Transverse colon (tissue), 4 donors: ENCODE measurements at regions not wholly inside any gene's neighbourhood (a gene's known extent, or its start where the extent isn't known, plus 50 kb on each side); places are given as distances from the start of the nearest gene placed in this dataset.

Experiments used
- DNase-seq: peaks from one replicate; pipeline ENCODE4 v3.0.0-alpha.2; 2019
- H3K27ac ChIP-seq, 4 donors: fragments of 200-600 bp; sonication (generic); 2 replicates each; pipeline ENCODE4 v1.5.1; 2016 to 2018; ENCODE audit warnings: inconsistent platforms in 4 of 4
- H3K27me3 ChIP-seq: fragments of 200-600 bp; sonication (generic); 2 replicates; pipeline ENCODE4 v1.5.1; 2017; ENCODE audit warnings: inconsistent platforms
- H3K36me3 ChIP-seq, 4 donors: fragments of 200-600 bp; sonication (generic); 2 replicates each; pipeline ENCODE4 v1.5.1; 2017 to 2019; ENCODE audit warnings: inconsistent platforms in 4 of 4
- H3K4me1 ChIP-seq, 4 donors: fragments of 200-600 bp; sonication (generic); 2 replicates each; pipeline ENCODE4 v1.5.1; 2017 to 2020; ENCODE audit warnings: inconsistent platforms in 4 of 4
- H3K4me3 ChIP-seq, 4 donors: fragments of 200-600 bp; sonication (generic); 1 replicate in 1 of 4; 2 replicates in 3 of 4; pipeline versions ENCODE4 v1.5.1 to v1.6.1; 2017 to 2019; ENCODE audit warnings: inconsistent platforms in 4 of 4
- H3K9me3 ChIP-seq, 2 donors: fragments of 200-600 bp; sonication (generic); 2 replicates each; pipeline ENCODE4 v1.5.1; 2017 to 2019; ENCODE audit warnings: inconsistent platforms in 2 of 2
- EP300 ChIP-seq: sonication (generic); formaldehyde crosslinking; IDR thresholded peaks from one replicate; pipeline ENCODE4 v1.6.1; 2017; ENCODE audit warnings: antibody characterized with exemption, low read depth
- POLR2A ChIP-seq: fragments of 450-650 bp; IDR thresholded peaks from one replicate; pipeline ENCODE4 v1.6.1; 2016; ENCODE audit warnings: antibody characterized with exemption, mild to moderate bottlenecking, moderate library complexity
- POLR2AphosphoS5 ChIP-seq, 3 donors: sonication (generic); formaldehyde crosslinking; IDR thresholded peaks; one replicate each; pipeline ENCODE4 v1.6.1; 2016; ENCODE audit warnings: antibody characterized with exemption in 3 of 3
- WGBS, 2 donors: methylation state at CpG; one replicate each; pipeline ENCODE4 v1.1.5; 2018; ENCODE audit warnings: low coverage in 1 of 2; 5-methylcytosine and 5-hydroxymethylcytosine counted together
- in situ Hi-C, 4 donors: fragments of 200-750 bp; cut with MboI; loops; one replicate each; pipeline versions ENCODE4 v1.15.0 to v1.15.1; 2017; ENCODE audit warnings: low sequenced_read_pairs in 3 of 4, low pct_ligation_motif_present in 1 of 4, low pct_unique_long_range_greater_than_20kb in 1 of 4
- intact Hi-C: fragments of 100-400 bp; cut with DNase I; formaldehyde crosslinking; loops from one replicate; pipeline ENCODE4 v1.15.1; 2023; ENCODE audit warnings: low total_unique reads
- TF ChIP-seq, protein P1 (sequence below), 5 experiments: fragments of 200-600 bp in 3 of 5; fragments of 450-650 bp in 2 of 5; sonication (generic) in 3 of 5; IDR thresholded peaks; 1 replicate in 2 of 5; 2 replicates in 3 of 5; pipeline ENCODE4 v1.5.1; 2016 to 2017; ENCODE audit warnings: antibody characterized with exemption in 5 of 5, inconsistent platforms in 3 of 5, mild to moderate bottlenecking in 2 of 5, moderate library complexity in 1 of 5

DNA sequence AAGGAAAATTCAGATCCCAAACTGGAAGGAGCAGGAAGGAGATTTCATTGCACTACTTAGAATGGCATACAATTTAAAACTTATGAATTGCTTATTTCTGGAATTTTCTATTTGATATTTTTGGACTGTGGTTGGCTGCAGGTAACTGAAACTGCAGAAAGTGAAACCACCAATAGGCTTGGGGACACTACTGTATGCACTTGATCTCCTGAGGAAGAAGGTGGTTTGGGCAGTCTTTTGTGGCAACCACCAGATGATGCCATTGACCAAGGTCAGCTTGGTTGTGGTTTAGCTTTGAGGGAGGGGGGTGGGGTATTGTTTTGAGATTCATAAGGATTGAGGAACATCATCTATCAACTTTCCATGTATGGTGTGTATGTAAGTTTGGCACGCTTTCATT lies 209.5 kb upstream of the STXBP6 start:
- intact Hi-C loops: no loop called here
- no peak for DNase-seq
- no peak overlapping the region for H3K27ac ChIP-seq
- no peaks in the 10 kb centered on the region for H3K36me3 ChIP-seq
- no peaks in the 10 kb centered on the region for H3K9me3 ChIP-seq
- no peak overlapping the region for H3K4me3 ChIP-seq
- in situ Hi-C loops: no loop called here
- no peaks in the 10 kb centered on the region for H3K4me1 ChIP-seq
- 71 to 83% methylated on average over 1 of the region's 1 CpG for WGBS, 2 donors
- H3K27me3 ChIP-seq: no peaks in the 10 kb centered on the region
- TF ChIP-seq POLR2AphosphoS5 (IDR thresholded peaks at IDR 0.05) (no peak), EP300 (no peak), POLR2A (no peak)
- TF ChIP-seq, protein P1, sequence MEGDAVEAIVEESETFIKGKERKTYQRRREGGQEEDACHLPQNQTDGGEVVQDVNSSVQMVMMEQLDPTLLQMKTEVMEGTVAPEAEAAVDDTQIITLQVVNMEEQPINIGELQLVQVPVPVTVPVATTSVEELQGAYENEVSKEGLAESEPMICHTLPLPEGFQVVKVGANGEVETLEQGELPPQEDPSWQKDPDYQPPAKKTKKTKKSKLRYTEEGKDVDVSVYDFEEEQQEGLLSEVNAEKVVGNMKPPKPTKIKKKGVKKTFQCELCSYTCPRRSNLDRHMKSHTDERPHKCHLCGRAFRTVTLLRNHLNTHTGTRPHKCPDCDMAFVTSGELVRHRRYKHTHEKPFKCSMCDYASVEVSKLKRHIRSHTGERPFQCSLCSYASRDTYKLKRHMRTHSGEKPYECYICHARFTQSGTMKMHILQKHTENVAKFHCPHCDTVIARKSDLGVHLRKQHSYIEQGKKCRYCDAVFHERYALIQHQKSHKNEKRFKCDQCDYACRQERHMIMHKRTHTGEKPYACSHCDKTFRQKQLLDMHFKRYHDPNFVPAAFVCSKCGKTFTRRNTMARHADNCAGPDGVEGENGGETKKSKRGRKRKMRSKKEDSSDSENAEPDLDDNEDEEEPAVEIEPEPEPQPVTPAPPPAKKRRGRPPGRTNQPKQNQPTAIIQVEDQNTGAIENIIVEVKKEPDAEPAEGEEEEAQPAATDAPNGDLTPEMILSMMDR (IDR thresholded peaks at IDR 0.05): no peak

DNA sequence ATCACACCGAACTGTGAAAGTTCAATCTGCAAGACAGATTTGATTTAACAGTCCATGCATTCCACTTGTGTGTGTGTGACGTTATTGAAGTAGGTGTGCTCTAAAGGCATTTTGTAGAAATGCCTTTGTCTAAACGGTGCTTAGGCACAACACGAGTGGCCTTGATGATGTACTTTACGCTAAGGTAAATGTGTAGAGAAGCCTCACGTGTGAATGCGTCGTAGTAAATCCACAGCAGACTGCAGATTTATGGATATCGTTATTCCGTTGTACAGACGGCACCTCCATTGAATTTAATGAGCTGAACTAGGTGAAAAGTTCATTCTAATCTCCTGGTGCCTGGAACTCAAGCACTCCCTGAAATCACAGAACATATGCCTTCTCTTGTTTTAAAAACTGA lies 202.8 kb upstream of the STXBP6 start:
- Histone ChIP-seq H3K4me1 (no peaks in the 10 kb centered on the region), H3K4me3 (no peak overlapping the region), H3K36me3 (no peaks in the 10 kb centered on the region), H3K9me3 (no peaks in the 10 kb centered on the region), H3K27ac (no peak overlapping the region), H3K27me3 (no peaks in the 10 kb centered on the region)
- TF ChIP-seq POLR2AphosphoS5 (IDR thresholded peaks at IDR 0.05): no peak
- no peak for TF ChIP-seq EP300
- no peak for TF ChIP-seq POLR2A
- TF ChIP-seq, protein P1 (IDR thresholded peaks at IDR 0.05): no peak
- WGBS, 2 donors: 60% methylated on average over 11 of the region's 11 CpGs; no CpG with 5 or more reads in 1 of the 2 donors
- in situ Hi-C loops (no loop called here), intact Hi-C loops (no loop called here)
- DNase-seq: no peak

DNA sequence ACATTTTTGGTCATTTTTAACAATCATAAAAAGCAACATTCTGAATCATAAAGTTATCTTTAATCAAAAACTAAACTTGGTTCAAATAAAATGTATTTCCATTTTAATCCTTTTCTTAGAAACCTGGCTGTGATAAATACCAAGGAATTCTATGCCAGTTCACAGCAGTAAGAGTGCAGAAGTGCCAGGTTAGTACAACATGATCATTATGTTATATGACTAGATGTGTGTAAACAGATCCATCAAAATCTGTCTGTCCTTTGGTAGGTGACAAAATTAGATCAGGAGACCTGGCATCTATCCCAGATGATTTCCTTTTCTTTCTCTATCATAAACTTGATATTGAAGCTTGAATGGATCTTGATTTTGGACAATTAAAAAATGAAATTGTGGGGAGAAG lies 200.6 kb upstream of the STXBP6 start:
- Histone ChIP-seq H3K27me3 (no peaks in the 10 kb centered on the region), H3K27ac (no peak overlapping the region), H3K4me1 (no peaks in the 10 kb centered on the region), H3K36me3 (no peaks in the 10 kb centered on the region), H3K9me3 (no peaks in the 10 kb centered on the region), H3K4me3 (no peak overlapping the region)
- in situ Hi-C loops: no loop called here
- DNase-seq: no peak
- TF ChIP-seq EP300 (no peak), POLR2AphosphoS5 (IDR thresholded peaks at IDR 0.05) (no peak), POLR2A (no peak)
- TF ChIP-seq, protein P1 (IDR thresholded peaks at IDR 0.05): no peak
- intact Hi-C loops: no loop called here

DNA sequence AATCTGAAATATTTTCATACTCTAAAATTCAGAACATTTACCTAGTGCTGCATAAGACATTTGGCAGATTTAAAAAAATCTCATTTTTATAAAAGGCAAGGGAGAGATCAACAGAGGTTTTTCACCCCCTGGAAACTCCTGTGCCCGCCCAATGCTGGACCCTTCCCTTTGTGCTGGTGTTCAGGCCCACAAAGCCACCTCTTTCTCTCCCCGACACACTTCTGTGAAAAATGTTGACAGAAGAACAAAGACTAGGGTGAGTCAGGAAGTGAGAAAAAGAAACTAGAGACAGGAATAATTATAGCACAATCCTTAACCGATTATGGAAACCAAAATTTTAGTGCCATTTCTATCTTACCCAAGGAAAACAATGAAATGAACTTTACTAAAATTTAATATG lies 197.7 kb upstream of the STXBP6 start:
- Histone ChIP-seq H3K4me3 (no peak overlapping the region), H3K4me1 (no peaks in the 10 kb centered on the region), H3K27ac (no peak overlapping the region), H3K9me3 (no peaks in the 10 kb centered on the region), H3K27me3 (no peaks in the 10 kb centered on the region), H3K36me3 (no peaks in the 10 kb centered on the region)
- DNase-seq: no peak
- intact Hi-C loops: no loop called here
- WGBS, 2 donors: 76% methylated on average over 3 of the region's 3 CpGs
- TF ChIP-seq EP300 (no peak), POLR2A (no peak), POLR2AphosphoS5 (IDR thresholded peaks at IDR 0.05) (no peak)
- TF ChIP-seq, protein P1 (IDR thresholded peaks at IDR 0.05): no peak
- in situ Hi-C loops: no loop called here
